Muscle layer of duodenum (tissue), 2 donors: ENCODE measurements at regions not wholly inside any gene's neighbourhood (a gene's known extent, or its start where the extent isn't known, plus 50 kb on each side); places are given as distances from the start of the nearest gene placed in this dataset.

Experiments used
- H3K27ac ChIP-seq: one replicate; pipeline ENCODE4 v1.7.0; 2013; ENCODE audit warnings: mild to moderate bottlenecking, low read length
- H3K27me3 ChIP-seq: one replicate; pipeline ENCODE4 v1.7.0; 2013; ENCODE audit warnings: low read depth, mild to moderate bottlenecking, control low read depth, low read length
- H3K36me3 ChIP-seq, 2 donors: one replicate each; pipeline ENCODE4 v1.7.0; 2013; ENCODE audit warnings: low read length in 2 of 2, control low read depth in 1 of 2, mild to moderate bottlenecking in 1 of 2; ENCODE audit not compliant: insufficient read depth in 2 of 2, control insufficient read depth in 1 of 2
- H3K4me1 ChIP-seq, 2 donors: one replicate each; pipeline ENCODE4 v1.7.0; 2013; ENCODE audit warnings: low read length in 2 of 2, mild to moderate bottlenecking in 2 of 2, control low read depth in 1 of 2, moderate library complexity in 1 of 2; ENCODE audit not compliant: insufficient read depth in 2 of 2, control insufficient read depth in 1 of 2
- H3K4me3 ChIP-seq, 2 donors: one replicate each; pipeline ENCODE4 v1.7.0; 2013; ENCODE audit warnings: low read length in 2 of 2, low read depth in 1 of 2, mild to moderate bottlenecking in 1 of 2
- H3K9me3 ChIP-seq, 2 donors: one replicate each; pipeline ENCODE4 v1.7.0; 2013; ENCODE audit warnings: low read length in 2 of 2, control low read depth in 1 of 2, mild to moderate bottlenecking in 1 of 2; ENCODE audit not compliant: control insufficient read depth in 1 of 2
- donor health status: healthy.

GRCh38 chr7:46557781-46558180, 636.7 kb upstream of the IGFBP3 start:
- Histone ChIP-seq H3K4me3 (no peak overlapping the region), H3K4me1 (no peaks in the 10 kb centered on the region), H3K27ac (no peak overlapping the region), H3K36me3 (no peaks in the 10 kb centered on the region), H3K27me3 (no peaks in the 10 kb centered on the region), H3K9me3 (no peaks in the 10 kb centered on the region)

GRCh38 chr7:46557295-46557711, 636.2 kb upstream of the IGFBP3 start:
- Histone ChIP-seq H3K27ac (no peak overlapping the region), H3K9me3 (no peaks in the 10 kb centered on the region), H3K27me3 (no peaks in the 10 kb centered on the region), H3K36me3 (no peaks in the 10 kb centered on the region), H3K4me1 (no peaks in the 10 kb centered on the region), H3K4me3 (no peak overlapping the region)

GRCh38 chr7:46554688-46555422, 633.8 kb upstream of the IGFBP3 start:
- Histone ChIP-seq H3K9me3 (no peaks in the 10 kb centered on the region), H3K4me1 (no peaks in the 10 kb centered on the region), H3K27me3 (no peaks in the 10 kb centered on the region), H3K36me3 (no peaks in the 10 kb centered on the region), H3K27ac (no peak overlapping the region), H3K4me3 (no peak overlapping the region)

- Histone ChIP-seq H3K4me1 (no peaks in the 10 kb centered on the region), H3K9me3 (no peaks in the 10 kb centered on the region), H3K36me3 (no peaks in the 10 kb centered on the region), H3K4me3 (no peak overlapping the region), H3K27ac (no peak overlapping the region), H3K27me3 (no peaks in the 10 kb centered on the region)
These were observed 630.5 kb upstream of the IGFBP3 start for GRCh38 chr7:46551603-46552002.

GRCh38 chr7:46550864-46551263, 629.8 kb upstream of the IGFBP3 start:
- no peaks in the 10 kb centered on the region for H3K27me3 ChIP-seq
- no peak overlapping the region for H3K27ac ChIP-seq
- no peaks in the 10 kb centered on the region for H3K9me3 ChIP-seq
- H3K36me3 ChIP-seq, result no peaks in the 10 kb centered on the region
- no peaks in the 10 kb centered on the region for H3K4me1 ChIP-seq
- no peak overlapping the region for H3K4me3 ChIP-seq

GRCh38 chr7:46549892-46550639, 629.0 kb upstream of the IGFBP3 start:
- no peaks in the 10 kb centered on the region for H3K27me3 ChIP-seq
- no peaks in the 10 kb centered on the region for H3K4me1 ChIP-seq
- no peaks in the 10 kb centered on the region for H3K9me3 ChIP-seq
- no peak overlapping the region for H3K27ac ChIP-seq
- H3K4me3 ChIP-seq, result no peak overlapping the region
- no peaks in the 10 kb centered on the region for H3K36me3 ChIP-seq

- H3K36me3 ChIP-seq, result no peaks in the 10 kb centered on the region
- H3K27ac ChIP-seq, result no peak overlapping the region
- no peaks in the 10 kb centered on the region for H3K9me3 ChIP-seq
- H3K4me1 ChIP-seq, result no peaks in the 10 kb centered on the region
- H3K4me3 ChIP-seq, result no peak overlapping the region
- H3K27me3 ChIP-seq, result no peaks in the 10 kb centered on the region
These were observed 628.3 kb upstream of the IGFBP3 start for GRCh38 chr7:46549347-46549746.

- Histone ChIP-seq H3K36me3 (no peaks in the 10 kb centered on the region), H3K4me1 (no peaks in the 10 kb centered on the region)
These were observed 626.0 kb upstream of the IGFBP3 start for GRCh38 chr7:46547044-46547443.

GRCh38 chr7:46545790-46546189, 624.7 kb upstream of the IGFBP3 start:
- Histone ChIP-seq H3K4me3 (no peak overlapping the region), H3K9me3 (no peaks in the 10 kb centered on the region), H3K4me1 (no peaks in the 10 kb centered on the region), H3K36me3 (no peaks in the 10 kb centered on the region), H3K27me3 (no peaks in the 10 kb centered on the region), H3K27ac (no peak overlapping the region)

More at GRCh38 chr7:46547044-46547443, 626.0 kb upstream of the IGFBP3 start:
- Histone ChIP-seq H3K9me3 (no peaks in the 10 kb centered on the region), H3K27ac (no peak overlapping the region), H3K27me3 (no peaks in the 10 kb centered on the region), H3K4me3 (no peak overlapping the region)

- no peak overlapping the region for H3K27ac ChIP-seq
- H3K36me3 ChIP-seq, result no peaks in the 10 kb centered on the region
- no peaks in the 10 kb centered on the region for H3K27me3 ChIP-seq
- no peaks in the 10 kb centered on the region for H3K9me3 ChIP-seq
- H3K4me3 ChIP-seq, result no peak overlapping the region
- H3K4me1 ChIP-seq, result no peaks in the 10 kb centered on the region
These were observed 623.4 kb upstream of the IGFBP3 start for GRCh38 chr7:46544396-46545008.

- Histone ChIP-seq H3K9me3 (no peaks in the 10 kb centered on the region), H3K27ac (no peak overlapping the region), H3K4me3 (no peak overlapping the region), H3K27me3 (no peaks in the 10 kb centered on the region), H3K36me3 (no peaks in the 10 kb centered on the region), H3K4me1 (no peaks in the 10 kb centered on the region)
These were observed 621.0 kb upstream of the IGFBP3 start for GRCh38 chr7:46542076-46542475.
